IPS-18c (cell line): ENCODE measurements at regions not wholly inside any gene's neighbourhood (a gene's known extent, or its start where the extent isn't known, plus 50 kb on each side); places are given as distances from the start of the nearest gene placed in this dataset.

Experiments
- H3K4me3 ChIP-seq: 2 replicates; pipeline ENCODE4 v1.7.0; 2013; ENCODE audit warnings: low read depth, mild to moderate bottlenecking, low read length, moderate library complexity; ENCODE audit not compliant: insufficient read depth
- H3K9me3 ChIP-seq: one replicate; pipeline ENCODE4 v1.6.1; 2013; ENCODE audit warnings: mild to moderate bottlenecking, low read length, moderate library complexity; ENCODE audit not compliant: control insufficient read depth, insufficient read depth

DNA sequence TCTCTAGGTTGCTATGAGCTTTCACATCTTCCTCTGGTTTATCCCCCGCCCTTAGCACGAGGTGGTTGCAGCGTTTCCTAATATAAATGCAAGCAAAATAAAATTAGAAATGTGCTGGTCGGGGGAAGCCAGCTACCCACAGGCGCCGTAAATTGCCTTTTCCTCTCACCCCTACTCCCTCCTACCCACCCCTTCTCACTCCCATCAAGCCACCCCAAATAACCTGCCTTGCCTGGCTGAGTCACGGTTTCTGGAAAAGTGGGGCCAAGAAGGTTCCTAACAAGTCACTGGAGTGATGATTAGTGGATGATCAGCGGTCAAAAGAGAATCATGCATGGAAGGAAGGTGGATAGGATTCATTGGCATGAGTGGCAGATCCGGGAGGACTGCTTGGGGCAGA lies 120.9 kb upstream of the RBFOX1 start:
- no peaks in the 10 kb centered on the region for H3K9me3 ChIP-seq
- no peak overlapping the region for H3K4me3 ChIP-seq

- H3K4me3 ChIP-seq, result no peak overlapping the region
- H3K9me3 ChIP-seq, result no peaks in the 10 kb centered on the region
These were observed 123.0 kb upstream of the RBFOX1 start for GRCh38 chr16:7209598-7209997.

GRCh38 chr16:7206469-7206868 lies 126.2 kb upstream of the RBFOX1 start:
- Histone ChIP-seq H3K9me3 (no peaks in the 10 kb centered on the region), H3K4me3 (no peak overlapping the region)

DNA sequence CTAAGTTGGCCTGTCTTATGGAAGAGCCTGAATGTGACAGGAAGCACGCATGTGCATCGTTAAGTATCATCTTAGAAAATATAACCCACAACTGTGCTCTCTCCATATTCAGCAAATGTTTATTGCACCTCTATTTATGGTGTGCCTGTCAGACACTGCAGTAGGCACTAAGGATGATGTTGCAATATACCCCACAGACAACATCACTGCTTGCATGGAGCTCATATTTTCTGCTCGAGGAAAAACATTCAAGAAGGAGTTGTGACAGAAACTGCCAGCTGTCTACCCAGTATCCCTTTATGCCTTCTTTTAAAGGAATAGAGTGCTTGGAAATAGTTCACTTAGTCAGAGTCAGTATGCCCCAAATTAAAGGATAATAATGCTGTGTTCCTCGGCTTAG lies 132.3 kb upstream of the RBFOX1 start:
- H3K4me3 ChIP-seq, result no peak overlapping the region
- H3K9me3 ChIP-seq, result no peaks in the 10 kb centered on the region

- Histone ChIP-seq H3K9me3 (no peaks in the 10 kb centered on the region), H3K4me3 (no peak overlapping the region)
These were observed 147.0 kb upstream of the RBFOX1 start for GRCh38 chr16:7185689-7186088.

- no peaks in the 10 kb centered on the region for H3K9me3 ChIP-seq
- H3K4me3 ChIP-seq, result no peak overlapping the region
These were observed 147.5 kb upstream of the RBFOX1 start for GRCh38 chr16:7185165-7185564.

- no peak overlapping the region for H3K4me3 ChIP-seq
- no peaks in the 10 kb centered on the region for H3K9me3 ChIP-seq
These were observed 148.9 kb upstream of the RBFOX1 start for GRCh38 chr16:7183768-7184167.

DNA sequence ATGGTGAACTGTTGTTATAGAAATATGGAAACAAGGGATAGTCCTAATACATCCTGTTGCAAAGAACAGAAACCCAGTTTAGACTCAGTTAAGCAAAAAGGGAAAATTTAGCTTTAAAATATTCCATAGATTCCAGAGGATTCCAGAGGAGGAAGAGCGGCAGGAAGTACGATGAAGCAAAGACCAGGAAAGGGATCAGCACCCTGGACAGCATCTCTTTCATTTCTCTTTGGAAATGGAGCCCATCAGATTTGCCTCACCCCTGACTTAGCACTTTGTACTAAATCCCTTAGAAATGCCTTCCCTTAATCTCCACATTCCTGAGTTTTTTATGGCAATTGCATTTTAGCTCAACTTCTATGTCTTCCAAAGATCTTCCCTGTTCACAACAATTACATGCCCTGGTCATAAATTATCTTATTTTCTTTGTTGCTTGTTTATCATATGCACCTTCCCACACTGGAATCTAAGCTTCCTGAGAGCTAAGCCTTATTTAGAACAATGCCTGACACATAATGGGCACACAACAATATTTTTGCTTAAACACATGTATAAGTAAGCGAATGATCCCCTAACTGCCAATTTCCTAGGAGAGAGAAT lies 150.0 kb upstream of the RBFOX1 start:
- no peak overlapping the region for H3K4me3 ChIP-seq

GRCh38 chr16:7177875-7178274 lies 154.8 kb upstream of the RBFOX1 start:
- no peaks in the 10 kb centered on the region for H3K9me3 ChIP-seq
- H3K4me3 ChIP-seq, result no peak overlapping the region

More for the DNA sequence above, 150.0 kb upstream of the RBFOX1 start:
- no peaks in the 10 kb centered on the region for H3K9me3 ChIP-seq

- Histone ChIP-seq H3K9me3 (no peaks in the 10 kb centered on the region), H3K4me3 (no peak overlapping the region)
These were observed 161.5 kb upstream of the RBFOX1 start for GRCh38 chr16:7171151-7171550.

DNA sequence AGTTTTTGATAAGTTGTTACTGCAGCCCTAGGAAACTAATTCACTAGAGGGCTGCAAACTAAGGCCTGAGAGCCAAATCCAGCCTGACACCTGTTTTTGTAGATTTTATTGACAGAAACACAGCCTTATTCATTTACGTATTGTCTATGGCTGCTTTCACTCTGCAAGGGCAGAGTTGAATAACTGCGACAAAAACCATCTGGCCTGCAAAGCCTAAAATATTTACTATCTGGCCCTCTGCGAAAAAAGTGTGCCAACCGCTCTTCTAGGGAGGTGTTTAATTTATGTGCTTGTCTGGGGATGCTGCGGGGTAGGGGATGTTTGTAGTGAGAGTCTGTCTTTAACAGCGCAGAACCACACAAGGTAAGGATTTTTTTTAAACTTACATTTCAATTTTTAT lies 165.0 kb upstream of the RBFOX1 start:
- no peak overlapping the region for H3K4me3 ChIP-seq
- H3K9me3 ChIP-seq, result no peaks in the 10 kb centered on the region

GRCh38 chr16:7161891-7162290 lies 170.8 kb upstream of the RBFOX1 start:
- H3K9me3 ChIP-seq, result no peaks in the 10 kb centered on the region
- no peak overlapping the region for H3K4me3 ChIP-seq

GRCh38 chr16:7160093-7160492 lies 172.6 kb upstream of the RBFOX1 start:
- Histone ChIP-seq H3K4me3 (no peak overlapping the region), H3K9me3 (no peaks in the 10 kb centered on the region)

GRCh38 chr16:7158481-7158880 lies 174.2 kb upstream of the RBFOX1 start:
- Histone ChIP-seq H3K4me3 (no peak overlapping the region), H3K9me3 (no peaks in the 10 kb centered on the region)

- Histone ChIP-seq H3K9me3 (no peaks in the 10 kb centered on the region), H3K4me3 (no peak overlapping the region)
These were observed 182.4 kb upstream of the RBFOX1 start for GRCh38 chr16:7150230-7150629.

GRCh38 chr16:7148606-7149005 lies 184.0 kb upstream of the RBFOX1 start:
- no peak overlapping the region for H3K4me3 ChIP-seq
- no peaks in the 10 kb centered on the region for H3K9me3 ChIP-seq

- Histone ChIP-seq H3K9me3 (no peaks in the 10 kb centered on the region), H3K4me3 (no peak overlapping the region)
These were observed 191.7 kb upstream of the RBFOX1 start for GRCh38 chr16:7140899-7141298.

- H3K4me3 ChIP-seq, result no peak overlapping the region
These were observed 194.9 kb upstream of the RBFOX1 start for GRCh38 chr16:7137560-7138330.

GRCh38 chr16:7132465-7132864 lies 200.2 kb upstream of the RBFOX1 start:
- no peaks in the 10 kb centered on the region for H3K9me3 ChIP-seq
- no peak overlapping the region for H3K4me3 ChIP-seq

More at GRCh38 chr16:7137560-7138330, 194.9 kb upstream of the RBFOX1 start:
- no peaks in the 10 kb centered on the region for H3K9me3 ChIP-seq
